Endodermal cell (in vitro differentiated cells): ENCODE measurements at regions not wholly inside any gene's neighbourhood (a gene's known extent, or its start where the extent isn't known, plus 50 kb on each side); places are given as distances from the start of the nearest gene placed in this dataset.

ENCODE experiments used
- DNase-seq: peaks from one replicate; pipeline ENCODE4 v3.0.0-alpha.2; 2017
- H3K27ac ChIP-seq: 2 replicates; pipeline ENCODE4 v1.5.1; 2013; ENCODE audit warnings: mild to moderate bottlenecking, low read depth, low read length, moderate library complexity
- H3K27me3 ChIP-seq: 2 replicates; pipeline ENCODE4 v1.6.1; 2013; ENCODE audit warnings: mild to moderate bottlenecking, low read length, moderate library complexity; ENCODE audit not compliant: insufficient read depth, control insufficient read depth, poor library complexity, severe bottlenecking
- H3K36me3 ChIP-seq: 2 replicates; pipeline ENCODE4 v1.7.0; 2013; ENCODE audit warnings: mild to moderate bottlenecking, low read length, moderate library complexity; ENCODE audit not compliant: control insufficient read depth, insufficient read depth
- H3K4me1 ChIP-seq: one replicate; pipeline ENCODE4 v1.7.0; 2013; ENCODE audit warnings: low read length; ENCODE audit not compliant: control insufficient read depth, insufficient read depth
- H3K4me3 ChIP-seq: 2 replicates; pipeline ENCODE4 v1.5.1; 2013; ENCODE audit warnings: mild to moderate bottlenecking, low read length, moderate library complexity
- H3K9ac ChIP-seq: 2 replicates; pipeline ENCODE4 v1.6.1; 2013; ENCODE audit warnings: mild to moderate bottlenecking, low read length, moderate library complexity; ENCODE audit not compliant: poor library complexity, severe bottlenecking; ENCODE audit errors: extremely low read depth
- H3K9me3 ChIP-seq: 2 replicates; pipeline ENCODE4 v1.6.1; 2013; ENCODE audit warnings: mild to moderate bottlenecking, low read length, moderate library complexity; ENCODE audit not compliant: control insufficient read depth
- H3K27ac Mint-ChIP-seq: 2 replicates; pipeline ENCODE4 v1.8.0; 2020; ENCODE audit warnings: mixed read lengths
- H3K27me3 Mint-ChIP-seq: 2 replicates; pipeline ENCODE4 v1.8.0; 2021; ENCODE audit warnings: mild to moderate bottlenecking, mixed read lengths; ENCODE audit not compliant: insufficient read depth
- H3K36me3 Mint-ChIP-seq: 2 replicates; pipeline ENCODE4 v1.8.0; 2020; ENCODE audit warnings: low read depth, mixed read lengths
- H3K4me1 Mint-ChIP-seq: 2 replicates; pipeline ENCODE4 v1.8.0; 2020; ENCODE audit warnings: mixed read lengths
- H3K4me3 Mint-ChIP-seq: 2 replicates; pipeline ENCODE4 v1.8.0; 2020; ENCODE audit warnings: mild to moderate bottlenecking, moderate library complexity, mixed read lengths
- H3K9me3 Mint-ChIP-seq: 2 replicates; pipeline ENCODE4 v1.8.0; 2020; ENCODE audit warnings: mild to moderate bottlenecking, mixed read lengths
- CTCF ChIP-seq: fragments of 200-600 bp; sonication (generic); conservative IDR thresholded peaks from 2 replicates; pipeline ENCODE4 v1.5.0; 2021; ENCODE audit warnings: antibody characterized with exemption, mild to moderate bottlenecking
- WGBS, 2 experiments: methylation state at CpG; one replicate each; pipeline versions ENCODE4 v1.1.5 to v1.1.7; 2013; ENCODE audit warnings: missing lambda C conversion rate in 2 of 2, mixed read lengths in 1 of 2; ENCODE audit not compliant: insufficient coverage in 1 of 2, insufficient read length in 1 of 2; 5-methylcytosine and 5-hydroxymethylcytosine counted together

DNA sequence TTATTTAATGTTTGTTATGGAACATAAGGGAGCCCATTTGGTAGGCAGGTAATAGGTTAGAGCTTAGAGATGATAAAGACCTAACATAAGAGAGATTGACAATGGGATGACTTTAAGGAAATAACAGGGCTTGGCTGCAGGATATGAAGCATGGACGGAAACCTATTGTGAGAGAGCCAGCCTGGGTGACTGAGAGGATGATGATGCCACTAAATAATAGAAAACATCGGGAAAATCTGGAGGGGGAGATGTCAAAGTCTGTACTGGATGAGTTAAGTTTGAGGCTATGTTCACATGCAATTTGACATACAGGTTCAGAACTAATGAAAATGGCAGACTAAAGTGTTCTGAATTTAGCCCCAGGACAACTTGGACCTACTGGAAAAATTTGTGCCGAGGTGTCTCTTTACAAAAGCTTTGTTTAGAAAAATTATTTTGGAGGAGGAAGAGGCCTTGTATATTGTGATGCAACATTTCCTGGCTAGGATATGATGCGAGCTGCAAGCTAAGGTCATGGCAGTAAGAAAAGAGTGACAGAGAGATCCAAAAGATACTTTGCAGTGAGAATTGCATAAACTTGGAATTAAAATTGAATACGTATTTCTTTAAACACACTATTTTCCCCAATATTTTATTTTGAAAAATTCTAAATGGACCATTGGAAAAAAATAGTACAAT lies 339.3 kb upstream of the PLET1 start:
- Mint-ChIP-seq H3K4me1 (no peaks in the 10 kb centered on the region), H3K36me3 (no peaks in the 10 kb centered on the region), H3K27me3 (no peaks in the 10 kb centered on the region), H3K9me3 (no peaks in the 10 kb centered on the region), H3K27ac (no peak overlapping the region), H3K4me3 (no peak overlapping the region)
- no peak overlapping the region for H3K27ac ChIP-seq
- DNase-seq = no peak
- no peaks in the 10 kb centered on the region for H3K4me1 ChIP-seq
- 91 to 93% methylated on average over 4 to 5 of the region's 5 CpGs for WGBS, 2 experiments
- H3K4me3 ChIP-seq = no peak overlapping the region
- no peaks in the 10 kb centered on the region for H3K27me3 ChIP-seq
- H3K36me3 ChIP-seq = no peaks in the 10 kb centered on the region
- no peaks in the 10 kb centered on the region for H3K9me3 ChIP-seq
- no peak for TF ChIP-seq CTCF
- H3K9ac ChIP-seq = no peak overlapping the region

GRCh38 chr11:112605093-112605666 lies 344.5 kb upstream of the PLET1 start:
- H3K27me3 Mint-ChIP-seq = peaks cover 3% of the 10 kb centered on the region
- Histone ChIP-seq H3K4me1 (no peaks in the 10 kb centered on the region), H3K4me3 (no peak overlapping the region), H3K27ac (no peak overlapping the region), H3K9me3 (no peaks in the 10 kb centered on the region), H3K36me3 (no peaks in the 10 kb centered on the region), H3K9ac (no peak overlapping the region), H3K27me3 (no peaks in the 10 kb centered on the region)
- no peaks in the 10 kb centered on the region for H3K4me1 Mint-ChIP-seq
- TF ChIP-seq CTCF = no peak
- no peak overlapping the region for H3K4me3 Mint-ChIP-seq
- H3K36me3 Mint-ChIP-seq = no peaks in the 10 kb centered on the region
- DNase-seq = no peak
- no peaks in the 10 kb centered on the region for H3K9me3 Mint-ChIP-seq
- H3K27ac Mint-ChIP-seq = no peak overlapping the region

GRCh38 chr11:112606656-112607055 lies 346.0 kb upstream of the PLET1 start:
- no peak overlapping the region for H3K9ac ChIP-seq
- H3K4me3 ChIP-seq = no peak overlapping the region
- Mint-ChIP-seq H3K27me3 (peaks cover 3% of the 10 kb centered on the region), H3K9me3 (no peaks in the 10 kb centered on the region), H3K4me1 (peaks cover 2% of the 10 kb centered on the region), H3K27ac (no peak overlapping the region), H3K36me3 (no peaks in the 10 kb centered on the region), H3K4me3 (no peak overlapping the region)
- H3K27ac ChIP-seq = no peak overlapping the region
- no peaks in the 10 kb centered on the region for H3K36me3 ChIP-seq
- no peak for TF ChIP-seq CTCF
- no peaks in the 10 kb centered on the region for H3K27me3 ChIP-seq
- no peaks in the 10 kb centered on the region for H3K4me1 ChIP-seq
- no peaks in the 10 kb centered on the region for H3K9me3 ChIP-seq
- WGBS, 2 experiments = 90 to 100% methylated on average over 1 to 2 of the region's 2 CpGs
- DNase-seq = no peak
